Choroid plexus epithelial cell (primary cell): ENCODE measurements at regions not wholly inside any gene's neighbourhood (a gene's known extent, or its start where the extent isn't known, plus 50 kb on each side); places are given as distances from the start of the nearest gene placed in this dataset.

ENCODE experiments used
- DNase-seq: peaks from one replicate; pipeline ENCODE4 v3.0.0-alpha.2; 2010; ENCODE audit warnings: low read depth
- H3K4me3 ChIP-seq: 2 replicates; pipeline ENCODE4 v1.5.1; 2011; ENCODE audit warnings: low read depth, mild to moderate bottlenecking, control low read depth, low read length, moderate library complexity
- CTCF ChIP-seq: conservative IDR thresholded peaks from 2 replicates; pipeline ENCODE4 v1.5.1; 2011; ENCODE audit warnings: low read depth, mild to moderate bottlenecking, control low read depth, inconsistent platforms, low read length, moderate library complexity

GRCh38 chr2:120828066-120828465 lies 92.4 kb downstream of the GLI2 start:
- TF ChIP-seq CTCF: no peak
- H3K4me3 ChIP-seq: no peak overlapping the region
- DNase-seq: no peak

GRCh38 chr2:120828829-120829632 lies 93.4 kb downstream of the GLI2 start:
- no peak overlapping the region for H3K4me3 ChIP-seq
- no peak for TF ChIP-seq CTCF
- DNase-seq: no peak

- H3K4me3 ChIP-seq: no peak overlapping the region
- DNase-seq: no peak
- TF ChIP-seq CTCF: no peak
Observed at GRCh38 chr2:120829633-120830025, 94.0 kb downstream of the GLI2 start.

- TF ChIP-seq CTCF: no peak
- no peak overlapping the region for H3K4me3 ChIP-seq
- DNase-seq: no peak
Observed at GRCh38 chr2:120830096-120830830, 94.6 kb downstream of the GLI2 start.

- DNase-seq: no peak
- H3K4me3 ChIP-seq: no peak overlapping the region
- TF ChIP-seq CTCF: no peak
Observed at GRCh38 chr2:120831086-120831485, 95.4 kb downstream of the GLI2 start.

GRCh38 chr2:120831891-120832290 lies 96.2 kb downstream of the GLI2 start:
- H3K4me3 ChIP-seq: no peak overlapping the region
- no peak for TF ChIP-seq CTCF
- DNase-seq: no peak
